ENCODE measurements at regions not wholly inside any gene's neighbourhood (a gene's known extent, or its start where the extent isn't known, plus 50 kb on each side); places are given as distances from the start of the nearest gene placed in this dataset.

GRCh38 chr14:101665478-101666078 lies 95.9 kb upstream of the PPP2R5C start:
- peak; percentile 77 for TF ChIP-seq CTCF (IDR thresholded peaks at IDR 0.05)
- TF ChIP-seq POLR2AphosphoS5 (IDR thresholded peaks at IDR 0.05; ENCODE audit: low read depth, low read length) = no peak
